ENCODE measurements at regions not wholly inside any gene's neighbourhood (a gene's known extent, or its start where the extent isn't known, plus 50 kb on each side); places are given as distances from the start of the nearest gene placed in this dataset.

- TF ChIP-seq, protein P1, sequence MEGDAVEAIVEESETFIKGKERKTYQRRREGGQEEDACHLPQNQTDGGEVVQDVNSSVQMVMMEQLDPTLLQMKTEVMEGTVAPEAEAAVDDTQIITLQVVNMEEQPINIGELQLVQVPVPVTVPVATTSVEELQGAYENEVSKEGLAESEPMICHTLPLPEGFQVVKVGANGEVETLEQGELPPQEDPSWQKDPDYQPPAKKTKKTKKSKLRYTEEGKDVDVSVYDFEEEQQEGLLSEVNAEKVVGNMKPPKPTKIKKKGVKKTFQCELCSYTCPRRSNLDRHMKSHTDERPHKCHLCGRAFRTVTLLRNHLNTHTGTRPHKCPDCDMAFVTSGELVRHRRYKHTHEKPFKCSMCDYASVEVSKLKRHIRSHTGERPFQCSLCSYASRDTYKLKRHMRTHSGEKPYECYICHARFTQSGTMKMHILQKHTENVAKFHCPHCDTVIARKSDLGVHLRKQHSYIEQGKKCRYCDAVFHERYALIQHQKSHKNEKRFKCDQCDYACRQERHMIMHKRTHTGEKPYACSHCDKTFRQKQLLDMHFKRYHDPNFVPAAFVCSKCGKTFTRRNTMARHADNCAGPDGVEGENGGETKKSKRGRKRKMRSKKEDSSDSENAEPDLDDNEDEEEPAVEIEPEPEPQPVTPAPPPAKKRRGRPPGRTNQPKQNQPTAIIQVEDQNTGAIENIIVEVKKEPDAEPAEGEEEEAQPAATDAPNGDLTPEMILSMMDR (IDR thresholded peaks at IDR 0.05): no peak
- TF ChIP-seq POLR2A (IDR thresholded peaks at IDR 0.05): no peak
These were observed 641.4 kb upstream of the MGMT start for GRCh38 chr10:128825626-128826025.
